Vagina (tissue), 2 donors: ENCODE measurements at regions not wholly inside any gene's neighbourhood (a gene's known extent, or its start where the extent isn't known, plus 50 kb on each side); places are given as distances from the start of the nearest gene placed in this dataset.

Experiments used
- POLR2A ChIP-seq, 2 donors: fragments of 450-650 bp; IDR thresholded peaks; one replicate each; pipeline ENCODE4 v1.6.1; 2017; ENCODE audit warnings: antibody characterized with exemption in 2 of 2, mild to moderate bottlenecking in 2 of 2, moderate library complexity in 2 of 2
- POLR2AphosphoS5 ChIP-seq, 2 donors: sonication (generic); formaldehyde crosslinking; IDR thresholded peaks; one replicate each; pipeline ENCODE4 v1.9.0; 2017; ENCODE audit warnings: antibody characterized with exemption in 2 of 2, mild to moderate bottlenecking in 2 of 2, low read depth in 1 of 2; ENCODE audit not compliant: insufficient read depth in 1 of 2
- TF ChIP-seq, protein P1 (sequence below), 3 experiments: fragments of 450-650 bp in 2 of 3; fragments of 200-600 bp in 1 of 3; sonication (generic) in 1 of 3; IDR thresholded peaks; one replicate each; pipeline ENCODE4 v1.5.1; 2017 to 2019; ENCODE audit warnings: antibody characterized with exemption in 3 of 3, mild to moderate bottlenecking in 2 of 3, moderate library complexity in 2 of 3

DNA sequence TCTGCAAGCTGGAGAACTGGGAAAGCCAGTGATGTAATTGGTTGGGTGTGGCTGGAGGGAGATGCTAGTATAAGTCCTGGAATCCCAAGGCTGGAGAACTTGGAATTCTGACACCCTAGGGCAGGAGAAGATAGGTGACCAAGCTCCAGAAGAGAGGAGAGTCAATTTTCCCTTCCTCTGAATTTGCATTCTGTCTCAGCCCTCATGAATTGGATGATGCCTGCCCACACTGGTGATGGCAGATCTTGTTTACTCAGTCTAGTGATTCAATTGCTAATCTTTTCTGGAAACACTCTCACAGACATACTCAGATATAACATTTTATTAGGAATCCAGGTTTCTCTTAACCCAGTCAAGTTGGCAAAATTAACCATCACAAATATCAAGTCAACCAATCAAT is 287.2 kb downstream of the RDH14 start:
- TF ChIP-seq, protein P1, sequence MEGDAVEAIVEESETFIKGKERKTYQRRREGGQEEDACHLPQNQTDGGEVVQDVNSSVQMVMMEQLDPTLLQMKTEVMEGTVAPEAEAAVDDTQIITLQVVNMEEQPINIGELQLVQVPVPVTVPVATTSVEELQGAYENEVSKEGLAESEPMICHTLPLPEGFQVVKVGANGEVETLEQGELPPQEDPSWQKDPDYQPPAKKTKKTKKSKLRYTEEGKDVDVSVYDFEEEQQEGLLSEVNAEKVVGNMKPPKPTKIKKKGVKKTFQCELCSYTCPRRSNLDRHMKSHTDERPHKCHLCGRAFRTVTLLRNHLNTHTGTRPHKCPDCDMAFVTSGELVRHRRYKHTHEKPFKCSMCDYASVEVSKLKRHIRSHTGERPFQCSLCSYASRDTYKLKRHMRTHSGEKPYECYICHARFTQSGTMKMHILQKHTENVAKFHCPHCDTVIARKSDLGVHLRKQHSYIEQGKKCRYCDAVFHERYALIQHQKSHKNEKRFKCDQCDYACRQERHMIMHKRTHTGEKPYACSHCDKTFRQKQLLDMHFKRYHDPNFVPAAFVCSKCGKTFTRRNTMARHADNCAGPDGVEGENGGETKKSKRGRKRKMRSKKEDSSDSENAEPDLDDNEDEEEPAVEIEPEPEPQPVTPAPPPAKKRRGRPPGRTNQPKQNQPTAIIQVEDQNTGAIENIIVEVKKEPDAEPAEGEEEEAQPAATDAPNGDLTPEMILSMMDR (IDR thresholded peaks at IDR 0.05), result no peak
- TF ChIP-seq POLR2A (IDR thresholded peaks at IDR 0.05) (no peak), POLR2AphosphoS5 (IDR thresholded peaks at IDR 0.05; ENCODE audit: insufficient read depth in 1 of 2, low read depth in 1 of 2) (no peak)
